ENCODE measurements at regions not wholly inside any gene's neighbourhood (a gene's known extent, or its start where the extent isn't known, plus 50 kb on each side); places are given as distances from the start of the nearest gene placed in this dataset.

DNA sequence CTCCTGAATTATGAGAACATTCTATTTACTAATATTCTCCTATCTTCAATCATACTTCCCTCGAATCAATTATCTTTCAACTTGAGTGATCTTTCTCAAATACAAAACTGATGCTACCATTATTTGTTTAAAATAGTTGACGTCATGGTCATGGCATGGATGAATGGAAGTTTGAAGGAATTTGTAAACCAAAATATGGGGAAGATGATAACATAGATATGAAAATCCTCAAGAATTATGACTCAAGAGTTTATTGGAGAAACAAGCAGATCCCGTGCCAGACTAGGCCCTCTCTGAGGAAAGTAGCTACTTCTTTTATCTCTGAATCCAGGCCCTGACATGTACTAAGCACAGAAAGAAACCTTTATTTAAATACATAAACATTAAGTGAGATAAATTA lies 270.4 kb upstream of the MC4R start:
- TF ChIP-seq, protein P1, sequence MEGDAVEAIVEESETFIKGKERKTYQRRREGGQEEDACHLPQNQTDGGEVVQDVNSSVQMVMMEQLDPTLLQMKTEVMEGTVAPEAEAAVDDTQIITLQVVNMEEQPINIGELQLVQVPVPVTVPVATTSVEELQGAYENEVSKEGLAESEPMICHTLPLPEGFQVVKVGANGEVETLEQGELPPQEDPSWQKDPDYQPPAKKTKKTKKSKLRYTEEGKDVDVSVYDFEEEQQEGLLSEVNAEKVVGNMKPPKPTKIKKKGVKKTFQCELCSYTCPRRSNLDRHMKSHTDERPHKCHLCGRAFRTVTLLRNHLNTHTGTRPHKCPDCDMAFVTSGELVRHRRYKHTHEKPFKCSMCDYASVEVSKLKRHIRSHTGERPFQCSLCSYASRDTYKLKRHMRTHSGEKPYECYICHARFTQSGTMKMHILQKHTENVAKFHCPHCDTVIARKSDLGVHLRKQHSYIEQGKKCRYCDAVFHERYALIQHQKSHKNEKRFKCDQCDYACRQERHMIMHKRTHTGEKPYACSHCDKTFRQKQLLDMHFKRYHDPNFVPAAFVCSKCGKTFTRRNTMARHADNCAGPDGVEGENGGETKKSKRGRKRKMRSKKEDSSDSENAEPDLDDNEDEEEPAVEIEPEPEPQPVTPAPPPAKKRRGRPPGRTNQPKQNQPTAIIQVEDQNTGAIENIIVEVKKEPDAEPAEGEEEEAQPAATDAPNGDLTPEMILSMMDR (IDR thresholded peaks at IDR 0.05; ENCODE audit: low read length): no peak
- no peak for TF ChIP-seq EZH2 (IDR thresholded peaks at IDR 0.05; ENCODE audit: borderline replicate concordance, low read length)

All from OCI-LY1 (cell line).